KG1 (cell line): ENCODE measurements at regions not wholly inside any gene's neighbourhood (a gene's known extent, or its start where the extent isn't known, plus 50 kb on each side); places are given as distances from the start of the nearest gene placed in this dataset.

Source experiments
- DNase-seq: peaks from one replicate; lab custom pipeline; 2025; lab: John Stamatoyannopoulos, UW

DNA sequence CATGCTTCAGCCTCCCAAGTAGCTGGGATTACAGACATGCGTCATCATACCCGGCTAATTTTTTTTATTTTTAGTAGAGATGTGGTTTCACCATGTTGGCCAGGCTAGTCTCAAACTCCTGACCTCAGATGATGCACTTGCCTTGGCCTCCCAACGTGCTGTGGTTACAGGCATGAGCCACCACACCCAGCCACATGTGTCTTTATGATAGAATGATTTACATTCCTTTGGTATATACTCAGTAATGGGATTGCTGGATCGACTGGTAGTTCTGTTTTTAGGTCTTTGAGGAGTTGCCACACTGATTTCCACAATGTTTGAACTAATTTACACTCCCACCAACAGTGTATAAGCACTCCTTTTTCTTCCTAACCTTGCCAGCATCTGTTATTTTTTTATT, 276.2 kb downstream of the METTL15 start:
- DNase-seq = no peak

DNA sequence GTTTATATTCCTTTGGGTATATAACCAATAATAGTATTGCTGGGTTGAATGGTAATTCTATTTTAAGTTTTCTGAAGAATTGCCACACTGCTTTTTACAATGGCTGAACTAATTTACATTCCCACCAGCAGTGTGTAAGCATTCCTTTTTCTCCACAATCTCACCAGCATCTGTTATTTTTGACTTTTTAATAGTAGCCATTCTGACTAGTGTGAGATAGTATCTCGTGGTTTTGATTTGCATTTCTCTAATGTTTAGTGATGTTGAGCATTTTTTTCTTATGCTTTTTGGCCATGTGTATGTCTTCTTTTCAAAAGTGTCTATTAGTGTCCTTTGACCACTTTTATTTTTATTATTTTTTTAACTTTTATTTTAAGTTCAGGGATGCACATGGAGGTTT, 275.3 kb downstream of the METTL15 start:
- DNase-seq = no peak
